Testis (tissue), 2 donors: ENCODE measurements at regions not wholly inside any gene's neighbourhood (a gene's known extent, or its start where the extent isn't known, plus 50 kb on each side); places are given as distances from the start of the nearest gene placed in this dataset.

Experiments used
- DNase-seq: peaks from one replicate; pipeline ENCODE4 v3.0.0-alpha.2; 2019
- H3K27ac ChIP-seq, 2 donors: fragments of 200-600 bp; sonication (generic); one replicate each; pipeline ENCODE4 v1.5.1; 2019
- H3K27me3 ChIP-seq: fragments of 200-600 bp; sonication (generic); one replicate; pipeline ENCODE4 v1.5.1; 2019
- H3K36me3 ChIP-seq: fragments of 200-600 bp; sonication (generic); one replicate; pipeline ENCODE4 v1.5.1; 2017; ENCODE audit warnings: low read depth; ENCODE audit errors: missing control alignments
- H3K4me1 ChIP-seq: fragments of 200-600 bp; sonication (generic); one replicate; pipeline ENCODE4 v1.5.1; 2019
- H3K4me3 ChIP-seq, 2 donors: fragments of 200-600 bp; sonication (generic); one replicate each; pipeline ENCODE4 v1.5.1; 2017 to 2019
- H3K9me3 ChIP-seq: fragments of 200-600 bp; sonication (generic); one replicate; pipeline ENCODE4 v1.5.1; 2017
- CTCF ChIP-seq, 3 experiments: fragments of 450-650 bp in 2 of 3; fragments of 200-600 bp in 1 of 3; sonication (generic) in 1 of 3; IDR thresholded peaks; one replicate each; pipeline ENCODE4 v1.5.1; 2016 to 2019; ENCODE audit warnings: antibody characterized with exemption in 3 of 3, mild to moderate bottlenecking in 2 of 3, moderate library complexity in 1 of 3
- POLR2A ChIP-seq: fragments of 450-650 bp; IDR thresholded peaks from one replicate; pipeline ENCODE4 v1.6.1; 2017; ENCODE audit warnings: antibody characterized with exemption, mild to moderate bottlenecking, moderate library complexity
- WGBS, 2 donors: methylation state at CpG; one replicate each; pipeline ENCODE4 v1.1.5; 2018; 5-methylcytosine and 5-hydroxymethylcytosine counted together
- intact Hi-C: fragments of 100-400 bp; cut with DNase I; formaldehyde crosslinking; loops from one replicate; pipeline ENCODE4 v1.15.1; 2023; ENCODE audit warnings: low total_unique reads

DNA sequence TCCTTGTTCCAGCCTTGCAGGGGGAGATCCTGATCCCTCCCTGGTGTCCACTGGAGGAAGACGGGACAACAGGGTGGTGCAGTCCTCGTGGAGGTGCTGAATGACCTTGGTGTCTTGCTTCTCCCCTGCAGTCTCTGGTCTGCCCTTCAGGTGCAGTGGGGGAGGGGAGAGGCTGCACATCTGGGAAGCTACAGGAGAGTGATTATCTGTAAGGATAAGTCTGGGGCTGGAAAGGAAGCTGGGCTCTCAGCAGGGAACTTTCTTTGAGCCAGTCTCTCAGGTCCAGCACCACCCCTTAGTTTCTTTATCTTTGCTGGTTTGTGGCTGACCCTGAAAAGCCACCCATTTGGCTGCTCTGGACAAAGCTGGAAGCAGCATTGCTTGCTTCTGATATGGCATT is 275.6 kb downstream of the CCSER2 start:
- no peaks in the 10 kb centered on the region for H3K27me3 ChIP-seq
- no peak for DNase-seq
- TF ChIP-seq POLR2A (no peak), CTCF (IDR thresholded peaks at IDR 0.05) (no peak)
- no peak overlapping the region for H3K4me3 ChIP-seq
- H3K27ac ChIP-seq: no peak overlapping the region
- 37 to 51% methylated on average over 2 of the region's 2 CpGs for WGBS, 2 donors
- intact Hi-C loops: no loop called here
- no peaks in the 10 kb centered on the region for H3K4me1 ChIP-seq
- H3K9me3 ChIP-seq: no peaks in the 10 kb centered on the region
- H3K36me3 ChIP-seq: no peaks in the 10 kb centered on the region

- 90 to 92% methylated on average over 6 of the region's 6 CpGs for WGBS, 2 donors
- TF ChIP-seq CTCF (IDR thresholded peaks at IDR 0.05) (no peak), POLR2A (no peak)
- Histone ChIP-seq H3K27me3 (no peaks in the 10 kb centered on the region), H3K4me3 (no peak overlapping the region), H3K27ac (no peak overlapping the region), H3K36me3 (no peaks in the 10 kb centered on the region), H3K4me1 (no peaks in the 10 kb centered on the region), H3K9me3 (no peaks in the 10 kb centered on the region)
- DNase-seq: no peak
- intact Hi-C loops: no loop called here
Measured at GRCh38 chr10:84605802-84606201, 277.4 kb downstream of the CCSER2 start.

DNA sequence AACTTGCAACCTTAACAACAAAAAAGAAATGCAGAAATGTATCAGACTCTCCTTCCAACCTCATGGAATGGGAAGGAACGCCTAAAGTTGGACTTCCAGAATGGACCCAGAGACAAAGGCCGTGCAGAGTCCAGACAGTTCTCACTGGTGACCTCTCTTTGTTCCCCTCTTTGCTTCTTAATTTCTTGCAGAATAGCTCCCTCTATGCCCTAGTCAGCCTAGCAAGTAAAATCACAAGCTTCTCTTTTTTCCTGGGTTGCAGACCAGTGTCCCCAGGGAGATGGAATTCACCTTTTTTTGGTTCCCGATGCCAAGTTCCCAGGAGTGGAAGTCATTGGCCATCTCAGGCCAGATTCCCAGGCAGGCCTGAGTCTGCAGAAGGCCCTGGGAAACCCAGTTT is 278.0 kb downstream of the CCSER2 start:
- TF ChIP-seq POLR2A (no peak), CTCF (IDR thresholded peaks at IDR 0.05) (no peak)
- Histone ChIP-seq H3K4me3 (no peak overlapping the region), H3K9me3 (no peaks in the 10 kb centered on the region), H3K36me3 (no peaks in the 10 kb centered on the region), H3K27me3 (no peaks in the 10 kb centered on the region), H3K4me1 (no peaks in the 10 kb centered on the region), H3K27ac (no peak overlapping the region)
- no peak for DNase-seq
- 47 to 48% methylated on average over 3 of the region's 3 CpGs for WGBS, 2 donors
- intact Hi-C loops: no loop called here

- Histone ChIP-seq H3K36me3 (no peaks in the 10 kb centered on the region), H3K27ac (no peak overlapping the region), H3K27me3 (no peaks in the 10 kb centered on the region), H3K4me3 (no peak overlapping the region), H3K4me1 (no peaks in the 10 kb centered on the region), H3K9me3 (no peaks in the 10 kb centered on the region)
- TF ChIP-seq POLR2A (no peak), CTCF (IDR thresholded peaks at IDR 0.05) (no peak)
- intact Hi-C loops: no loop called here
- no peak for DNase-seq
- 77% methylated on average over 4 of the region's 4 CpGs for WGBS, 2 donors
Measured at GRCh38 chr10:84607044-84607443, 278.7 kb downstream of the CCSER2 start.

GRCh38 chr10:84607523-84607922 is 279.1 kb downstream of the CCSER2 start:
- DNase-seq: no peak
- no peak for TF ChIP-seq POLR2A
- intact Hi-C loops: no loop called here
- H3K27ac ChIP-seq: no peak overlapping the region
- no peaks in the 10 kb centered on the region for H3K9me3 ChIP-seq
- 43 to 59% methylated on average over 9 of the region's 9 CpGs for WGBS, 2 donors
- H3K36me3 ChIP-seq: no peaks in the 10 kb centered on the region
- no peak overlapping the region for H3K4me3 ChIP-seq
- H3K27me3 ChIP-seq: no peaks in the 10 kb centered on the region
- no peaks in the 10 kb centered on the region for H3K4me1 ChIP-seq
